Keratinocyte (primary cell): ENCODE measurements at regions not wholly inside any gene's neighbourhood (a gene's known extent, or its start where the extent isn't known, plus 50 kb on each side); places are given as distances from the start of the nearest gene placed in this dataset.

Experiments
- EZH2 ChIP-seq: IDR thresholded peaks from one replicate; pipeline ENCODE4 v1.6.1; 2012; ENCODE audit warnings: inconsistent platforms, mild to moderate bottlenecking, low read length, moderate library complexity
- TF ChIP-seq, protein P1 (sequence below), 3 experiments: IDR thresholded peaks in 1 of 3; conservative IDR thresholded peaks in 1 of 3; optimal IDR thresholded peaks in 1 of 3; 2 replicates in 2 of 3; 3 replicates in 1 of 3; pipeline versions ENCODE3 to v1.5.1; 2011; ENCODE audit warnings: low read length in 3 of 3, mild to moderate bottlenecking in 3 of 3, moderate library complexity in 2 of 3, control low read depth in 1 of 3, inconsistent platforms in 1 of 3; ENCODE audit not compliant: insufficient read depth in 2 of 3; ENCODE audit errors: extremely low read depth in 1 of 3

DNA sequence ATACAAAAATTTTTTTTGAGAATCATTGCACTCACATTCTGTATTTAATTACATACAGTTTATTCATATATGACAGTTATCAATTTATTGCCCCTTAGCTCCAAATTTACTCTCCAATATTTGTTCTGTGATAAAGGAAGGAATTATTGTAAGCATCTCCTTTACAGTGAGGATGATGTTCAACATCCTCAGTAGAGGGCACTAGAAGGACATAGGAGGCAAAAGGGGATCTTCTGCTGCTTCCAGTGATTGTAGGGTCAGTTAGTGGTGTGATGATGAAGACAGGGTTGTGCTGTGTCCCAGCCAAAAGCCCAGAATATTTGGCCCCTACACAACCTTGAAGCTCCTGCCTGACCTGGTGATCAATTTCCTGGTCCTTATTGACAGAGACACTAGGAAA, 89.9 kb upstream of the DCBLD2 start:
- TF ChIP-seq, protein P1, sequence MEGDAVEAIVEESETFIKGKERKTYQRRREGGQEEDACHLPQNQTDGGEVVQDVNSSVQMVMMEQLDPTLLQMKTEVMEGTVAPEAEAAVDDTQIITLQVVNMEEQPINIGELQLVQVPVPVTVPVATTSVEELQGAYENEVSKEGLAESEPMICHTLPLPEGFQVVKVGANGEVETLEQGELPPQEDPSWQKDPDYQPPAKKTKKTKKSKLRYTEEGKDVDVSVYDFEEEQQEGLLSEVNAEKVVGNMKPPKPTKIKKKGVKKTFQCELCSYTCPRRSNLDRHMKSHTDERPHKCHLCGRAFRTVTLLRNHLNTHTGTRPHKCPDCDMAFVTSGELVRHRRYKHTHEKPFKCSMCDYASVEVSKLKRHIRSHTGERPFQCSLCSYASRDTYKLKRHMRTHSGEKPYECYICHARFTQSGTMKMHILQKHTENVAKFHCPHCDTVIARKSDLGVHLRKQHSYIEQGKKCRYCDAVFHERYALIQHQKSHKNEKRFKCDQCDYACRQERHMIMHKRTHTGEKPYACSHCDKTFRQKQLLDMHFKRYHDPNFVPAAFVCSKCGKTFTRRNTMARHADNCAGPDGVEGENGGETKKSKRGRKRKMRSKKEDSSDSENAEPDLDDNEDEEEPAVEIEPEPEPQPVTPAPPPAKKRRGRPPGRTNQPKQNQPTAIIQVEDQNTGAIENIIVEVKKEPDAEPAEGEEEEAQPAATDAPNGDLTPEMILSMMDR (optimal IDR thresholded peaks at IDR 0.05 in 1 of 3, IDR thresholded peaks at IDR 0.05 in 1 of 3, conservative IDR thresholded peaks at IDR 0.05 in 1 of 3; ENCODE audit: extremely low read depth in 1 of 3, insufficient read depth in 2 of 3, low read length in 3 of 3), result peak in 1 of 3 experiments; percentile 31
- no peak for TF ChIP-seq EZH2
